Neural cell (in vitro differentiated cells): ENCODE measurements at regions not wholly inside any gene's neighbourhood (a gene's known extent, or its start where the extent isn't known, plus 50 kb on each side); places are given as distances from the start of the nearest gene placed in this dataset.

ENCODE experiments used
- H2AFZ ChIP-seq: fragments of 200-600, 300-800 bp; sonication (generic), shearing (Covaris generic); 2 replicates; pipeline ENCODE4 v1.6.0; 2014; ENCODE audit warnings: low read depth, mild to moderate bottlenecking, antibody characterized with exemption, low read length, moderate library complexity
- H3F3A ChIP-seq: fragments of 200-600 bp; shearing (Covaris generic); 2 replicates; pipeline ENCODE4 v1.6.1; 2016; ENCODE audit warnings: mild to moderate bottlenecking, moderate library complexity, mixed read lengths, antibody characterized with exemption, low read length; ENCODE audit not compliant: insufficient read depth, poor library complexity, severe bottlenecking
- H3K27ac ChIP-seq: fragments of 200-600, 300-800 bp; sonication (generic), shearing (Covaris generic); 2 replicates; pipeline ENCODE4 v1.5.1; 2014; ENCODE audit warnings: mild to moderate bottlenecking, low read length, moderate library complexity
- H3K27me3 ChIP-seq: fragments of 300-800, 200-600 bp; sonication (generic), shearing (Covaris generic); 2 replicates; pipeline ENCODE4 v1.6.0; 2014; ENCODE audit warnings: mild to moderate bottlenecking, low read depth, low read length, moderate library complexity; ENCODE audit not compliant: insufficient read depth
- H3K36me3 ChIP-seq: fragments of 300-800, 200-600 bp; sonication (generic), shearing (Covaris generic); 2 replicates; pipeline ENCODE4 v1.5.1; 2014; ENCODE audit warnings: mild to moderate bottlenecking, antibody characterized with exemption, low read length, moderate library complexity; ENCODE audit not compliant: insufficient read depth
- H3K4me2 ChIP-seq: fragments of 300-800, 200-600 bp; sonication (generic), shearing (Covaris generic); 2 replicates; pipeline ENCODE4 v1.6.0; 2014; ENCODE audit warnings: mild to moderate bottlenecking, low read length
- H3K4me3 ChIP-seq: fragments of 300-800, 200-600 bp; sonication (generic), shearing (Covaris generic); 2 replicates; pipeline ENCODE4 v1.5.1; 2014; ENCODE audit warnings: mild to moderate bottlenecking, low read length, moderate library complexity
- H3K79me2 ChIP-seq: fragments of 200-600 bp; shearing (Covaris generic); replicated peaks from 2 replicates; pipeline ENCODE4 v1.6.0; 2014; ENCODE audit warnings: mild to moderate bottlenecking, low read length, moderate library complexity; ENCODE audit not compliant: insufficient read depth
- H3K9ac ChIP-seq: fragments of 300-800, 200-600 bp; sonication (generic), shearing (Covaris generic); 2 replicates; pipeline ENCODE4 v1.6.1; 2016; ENCODE audit warnings: mild to moderate bottlenecking, low read length, mixed read lengths
- H3K9me2 ChIP-seq: fragments of 200-600 bp; shearing (Covaris generic); 2 replicates; pipeline ENCODE4 v1.6.1; 2016; ENCODE audit warnings: mild to moderate bottlenecking, low read length, mixed read lengths; ENCODE audit not compliant: insufficient read depth
- H3K9me3 ChIP-seq: fragments of 200-600, 300-800 bp; sonication (generic), shearing (Covaris generic); 2 replicates; pipeline ENCODE4 v1.6.1; 2016; ENCODE audit warnings: mild to moderate bottlenecking, mixed run types, low read length, moderate library complexity, mixed read lengths
- H4K20me1 ChIP-seq: fragments of 200-600 bp; shearing (Covaris generic); 2 replicates; pipeline ENCODE4 v1.6.1; 2016; ENCODE audit warnings: mild to moderate bottlenecking, mixed run types; ENCODE audit not compliant: insufficient read depth
- EP300 ChIP-seq: fragments of 450-650 bp; conservative IDR thresholded peaks from 2 replicates; pipeline ENCODE4 v1.6.1; 2014; ENCODE audit warnings: antibody characterized with exemption, mild to moderate bottlenecking, moderate library complexity; ENCODE audit not compliant: poor library complexity, severe bottlenecking
- EZH2 ChIP-seq: fragments of 200-600, 300-800 bp; shearing (Covaris generic), sonication (generic); IDR thresholded peaks from 2 replicates; pipeline ENCODE4 v1.6.1; 2014; ENCODE audit warnings: antibody characterized with exemption, low read length, borderline replicate concordance, mild to moderate bottlenecking; ENCODE audit not compliant: insufficient read depth, poor library complexity, severe bottlenecking
- MXI1 ChIP-seq: fragments of 450-650 bp; conservative IDR thresholded peaks from 2 replicates; pipeline ENCODE4 v1.6.1; 2014; ENCODE audit warnings: antibody characterized with exemption, mild to moderate bottlenecking; ENCODE audit not compliant: poor library complexity, severe bottlenecking
- POLR2AphosphoS5 ChIP-seq: IDR thresholded peaks from 2 replicates; pipeline ENCODE4 v1.6.1; 2012
- RAD21 ChIP-seq: fragments of 450-650 bp; conservative IDR thresholded peaks from 2 replicates; pipeline ENCODE4 v1.6.1; 2014; ENCODE audit warnings: antibody characterized with exemption, mild to moderate bottlenecking, moderate library complexity
- SMC3 ChIP-seq: fragments of 450-650 bp; conservative IDR thresholded peaks from 2 replicates; pipeline ENCODE4 v1.6.1; 2014; ENCODE audit warnings: antibody characterized with exemption, mild to moderate bottlenecking, moderate library complexity; ENCODE audit not compliant: poor library complexity
- TAF1 ChIP-seq: IDR thresholded peaks from 2 replicates; pipeline ENCODE4 v1.6.1; 2012; ENCODE audit warnings: low read depth
- TF ChIP-seq, protein P1 (sequence below): IDR thresholded peaks from 2 replicates; pipeline ENCODE4 v1.6.1; 2012; ENCODE audit warnings: borderline replicate concordance
- TF ChIP-seq, protein P2 (sequence below): fragments of 450-650 bp; IDR thresholded peaks from 2 replicates; pipeline ENCODE4 v1.5.1; 2014; ENCODE audit warnings: antibody characterized with exemption, mild to moderate bottlenecking, moderate library complexity; ENCODE audit not compliant: poor library complexity, severe bottlenecking

GRCh38 chr4:20444599-20445337, 193.1 kb downstream of the SLIT2 start:
- no peaks in the 10 kb centered on the region for H3K9me2 ChIP-seq
- H3K27me3 ChIP-seq = no peaks in the 10 kb centered on the region
- H3K9ac ChIP-seq = no peak overlapping the region
- H3K27ac ChIP-seq = no peak overlapping the region
- no peaks in the 10 kb centered on the region for H4K20me1 ChIP-seq
- H3K4me2 ChIP-seq = no peak overlapping the region
- no peak overlapping the region for H2AFZ ChIP-seq
- H3K4me3 ChIP-seq = no peak overlapping the region
- no peaks in the 10 kb centered on the region for H3K36me3 ChIP-seq
- no peaks in the 10 kb centered on the region for H3K79me2 ChIP-seq
- no peaks in the 10 kb centered on the region for H3F3A ChIP-seq
- TF ChIP-seq, protein P1, sequence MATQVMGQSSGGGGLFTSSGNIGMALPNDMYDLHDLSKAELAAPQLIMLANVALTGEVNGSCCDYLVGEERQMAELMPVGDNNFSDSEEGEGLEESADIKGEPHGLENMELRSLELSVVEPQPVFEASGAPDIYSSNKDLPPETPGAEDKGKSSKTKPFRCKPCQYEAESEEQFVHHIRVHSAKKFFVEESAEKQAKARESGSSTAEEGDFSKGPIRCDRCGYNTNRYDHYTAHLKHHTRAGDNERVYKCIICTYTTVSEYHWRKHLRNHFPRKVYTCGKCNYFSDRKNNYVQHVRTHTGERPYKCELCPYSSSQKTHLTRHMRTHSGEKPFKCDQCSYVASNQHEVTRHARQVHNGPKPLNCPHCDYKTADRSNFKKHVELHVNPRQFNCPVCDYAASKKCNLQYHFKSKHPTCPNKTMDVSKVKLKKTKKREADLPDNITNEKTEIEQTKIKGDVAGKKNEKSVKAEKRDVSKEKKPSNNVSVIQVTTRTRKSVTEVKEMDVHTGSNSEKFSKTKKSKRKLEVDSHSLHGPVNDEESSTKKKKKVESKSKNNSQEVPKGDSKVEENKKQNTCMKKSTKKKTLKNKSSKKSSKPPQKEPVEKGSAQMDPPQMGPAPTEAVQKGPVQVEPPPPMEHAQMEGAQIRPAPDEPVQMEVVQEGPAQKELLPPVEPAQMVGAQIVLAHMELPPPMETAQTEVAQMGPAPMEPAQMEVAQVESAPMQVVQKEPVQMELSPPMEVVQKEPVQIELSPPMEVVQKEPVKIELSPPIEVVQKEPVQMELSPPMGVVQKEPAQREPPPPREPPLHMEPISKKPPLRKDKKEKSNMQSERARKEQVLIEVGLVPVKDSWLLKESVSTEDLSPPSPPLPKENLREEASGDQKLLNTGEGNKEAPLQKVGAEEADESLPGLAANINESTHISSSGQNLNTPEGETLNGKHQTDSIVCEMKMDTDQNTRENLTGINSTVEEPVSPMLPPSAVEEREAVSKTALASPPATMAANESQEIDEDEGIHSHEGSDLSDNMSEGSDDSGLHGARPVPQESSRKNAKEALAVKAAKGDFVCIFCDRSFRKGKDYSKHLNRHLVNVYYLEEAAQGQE = no peak
- TF ChIP-seq RAD21 (no peak), EP300 (no peak), MXI1 (no peak), SMC3 (no peak), POLR2AphosphoS5 (no peak), TAF1 (no peak), EZH2 (no peak)
- TF ChIP-seq, protein P2, sequence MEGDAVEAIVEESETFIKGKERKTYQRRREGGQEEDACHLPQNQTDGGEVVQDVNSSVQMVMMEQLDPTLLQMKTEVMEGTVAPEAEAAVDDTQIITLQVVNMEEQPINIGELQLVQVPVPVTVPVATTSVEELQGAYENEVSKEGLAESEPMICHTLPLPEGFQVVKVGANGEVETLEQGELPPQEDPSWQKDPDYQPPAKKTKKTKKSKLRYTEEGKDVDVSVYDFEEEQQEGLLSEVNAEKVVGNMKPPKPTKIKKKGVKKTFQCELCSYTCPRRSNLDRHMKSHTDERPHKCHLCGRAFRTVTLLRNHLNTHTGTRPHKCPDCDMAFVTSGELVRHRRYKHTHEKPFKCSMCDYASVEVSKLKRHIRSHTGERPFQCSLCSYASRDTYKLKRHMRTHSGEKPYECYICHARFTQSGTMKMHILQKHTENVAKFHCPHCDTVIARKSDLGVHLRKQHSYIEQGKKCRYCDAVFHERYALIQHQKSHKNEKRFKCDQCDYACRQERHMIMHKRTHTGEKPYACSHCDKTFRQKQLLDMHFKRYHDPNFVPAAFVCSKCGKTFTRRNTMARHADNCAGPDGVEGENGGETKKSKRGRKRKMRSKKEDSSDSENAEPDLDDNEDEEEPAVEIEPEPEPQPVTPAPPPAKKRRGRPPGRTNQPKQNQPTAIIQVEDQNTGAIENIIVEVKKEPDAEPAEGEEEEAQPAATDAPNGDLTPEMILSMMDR = no peak
- H3K9me3 ChIP-seq = no peaks in the 10 kb centered on the region

DNA sequence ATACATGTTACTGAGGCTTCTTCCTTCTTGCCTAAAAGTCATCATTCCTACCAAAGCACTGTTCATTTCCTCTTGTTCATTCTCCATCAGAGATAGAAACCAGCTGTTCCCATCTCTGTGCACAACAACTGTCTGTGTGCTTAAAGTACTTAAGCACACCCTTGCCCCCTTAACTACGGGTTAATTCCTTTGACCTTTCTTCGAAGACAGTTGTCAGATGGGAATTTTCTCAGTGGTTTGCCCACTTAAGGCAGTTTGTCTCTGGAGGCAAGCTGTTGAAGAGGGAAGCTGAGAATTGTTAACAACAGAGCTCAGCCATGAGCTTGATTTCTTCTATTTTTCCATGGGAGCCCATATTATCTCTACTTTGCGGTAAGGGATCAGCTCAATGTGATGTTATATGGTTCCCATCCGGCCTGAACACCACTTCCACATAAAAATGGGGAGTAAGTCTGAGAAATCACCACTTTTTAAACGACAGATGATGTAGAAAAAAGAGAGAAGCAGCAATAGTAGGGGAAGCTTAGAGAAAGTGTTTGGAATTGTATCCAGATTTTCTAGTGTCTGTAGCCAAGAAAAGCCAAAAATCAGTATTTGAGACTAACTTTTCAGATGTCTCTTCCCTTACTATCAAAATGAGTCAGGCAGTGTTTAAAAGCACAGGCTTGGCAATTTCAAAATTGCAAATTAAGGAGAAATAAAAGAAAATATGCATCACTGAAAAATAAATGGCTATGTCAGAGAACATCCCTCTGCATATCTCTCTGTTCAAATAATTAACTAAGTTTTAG, 194.4 kb downstream of the SLIT2 start:
- no peaks in the 10 kb centered on the region for H3K9me2 ChIP-seq
- no peaks in the 10 kb centered on the region for H3K27me3 ChIP-seq
- no peak overlapping the region for H3K4me3 ChIP-seq
- no peaks in the 10 kb centered on the region for H3K79me2 ChIP-seq
- no peak overlapping the region for H3K27ac ChIP-seq
- no peak overlapping the region for H2AFZ ChIP-seq
- no peaks in the 10 kb centered on the region for H4K20me1 ChIP-seq
- TF ChIP-seq MXI1 = no peak
- TF ChIP-seq POLR2AphosphoS5 = peak; percentile 72
- TF ChIP-seq, protein P1 = peak; percentile 94
- H3K36me3 ChIP-seq = no peaks in the 10 kb centered on the region
- no peak overlapping the region for H3K4me2 ChIP-seq
- no peak overlapping the region for H3K9ac ChIP-seq
- H3K9me3 ChIP-seq = no peaks in the 10 kb centered on the region
- no peaks in the 10 kb centered on the region for H3F3A ChIP-seq
